K562 (cell line): ENCODE measurements at regions not wholly inside any gene's neighbourhood (a gene's known extent, or its start where the extent isn't known, plus 50 kb on each side); places are given as distances from the start of the nearest gene placed in this dataset.

Experiments
- EP300 ChIP-seq: IDR thresholded peaks from 2 replicates; pipeline ENCODE4 v1.6.1; 2012; ENCODE audit warnings: low read length, improper control_type of control experiment
- EZH2 ChIP-seq: IDR thresholded peaks from 2 replicates; pipeline ENCODE4 v1.6.1; 2012; ENCODE audit warnings: low read depth, mild to moderate bottlenecking, inconsistent platforms, low read length, borderline replicate concordance
- JUN ChIP-seq, 2 experiments: sonication (generic) in 1 of 2; formaldehyde crosslinking in 1 of 2; IDR thresholded peaks; 2 replicates each; pipeline versions ENCODE4 v1.6.1 to v1.8.0; 2012 to 2022; ENCODE audit warnings: borderline replicate concordance in 2 of 2, mild to moderate bottlenecking in 2 of 2, improper control_type of control experiment in 1 of 2, low read depth in 1 of 2, low read length in 1 of 2, missing genetic modification reagents in 1 of 2
- NCOR1 ChIP-seq: fragments of 450-650 bp; IDR thresholded peaks from 2 replicates; pipeline ENCODE4 v1.6.1; 2016; ENCODE audit warnings: mild to moderate bottlenecking, moderate library complexity

- no peak for TF ChIP-seq EZH2
- TF ChIP-seq NCOR1 = no peak
- TF ChIP-seq EP300 = no peak
- no peak for TF ChIP-seq JUN (IDR thresholded peaks at IDR 0.05; ENCODE audit: borderline replicate concordance, low read depth, low read length)
- no peak for TF ChIP-seq JUN (CRISPR knock-in tag; IDR thresholded peaks at IDR 0.05; ENCODE audit: borderline replicate concordance)
Observed at GRCh38 chr14:41225433-41225832, 381.2 kb upstream of the LRFN5 start.
